NCI-H2227 (cell line): ENCODE measurements at regions not wholly inside any gene's neighbourhood (a gene's known extent, or its start where the extent isn't known, plus 50 kb on each side); places are given as distances from the start of the nearest gene placed in this dataset.
"Not testable (repeated sequence)": the region's sequence is repeated elsewhere in the genome, so short reads cannot be mapped to it uniquely, and the experiment has no call there.

ENCODE experiments used
- DNase-seq: peaks from one replicate; lab custom pipeline; 2025; ENCODE audit not compliant: unreplicated experiment; lab: John Stamatoyannopoulos, UW

GRCh38 chr7:138214926-138215325 is 138.7 kb downstream of the AKR1D1 start:
- no peak for DNase-seq

- DNase-seq: not testable (repeated sequence)
Observed at GRCh38 chr7:138220321-138220720, 144.1 kb downstream of the AKR1D1 start.

- not testable (repeated sequence) for DNase-seq
Observed at GRCh38 chr7:138221388-138221787, 145.1 kb downstream of the AKR1D1 start.

- DNase-seq: no peak
Observed at GRCh38 chr7:138223402-138223879, 147.2 kb downstream of the AKR1D1 start.

GRCh38 chr7:138226001-138226476 is 149.8 kb downstream of the AKR1D1 start:
- DNase-seq: no peak

GRCh38 chr7:138226745-138227279 is 150.6 kb downstream of the AKR1D1 start:
- no peak for DNase-seq

GRCh38 chr7:138228119-138228518 is 151.9 kb downstream of the AKR1D1 start:
- DNase-seq: no peak

GRCh38 chr7:138228769-138229168 is 152.5 kb downstream of the AKR1D1 start:
- DNase-seq: no peak

GRCh38 chr7:138233189-138233588 is 156.9 kb downstream of the AKR1D1 start:
- no peak for DNase-seq

- no peak for DNase-seq
Observed at GRCh38 chr7:138235207-138235606, 158.9 kb downstream of the AKR1D1 start.

GRCh38 chr7:138237995-138238394 is 161.7 kb downstream of the AKR1D1 start:
- no peak for DNase-seq

GRCh38 chr7:138238734-138239659 is 162.7 kb downstream of the AKR1D1 start:
- no peak for DNase-seq

GRCh38 chr7:138243430-138243829 is 167.2 kb downstream of the AKR1D1 start:
- peak; percentile 87 for DNase-seq

- no peak for DNase-seq
Observed at GRCh38 chr7:138243836-138244235, 167.6 kb downstream of the AKR1D1 start.

GRCh38 chr7:138244606-138245005 is 168.3 kb downstream of the AKR1D1 start:
- DNase-seq: no peak

GRCh38 chr7:138245216-138245615 is 169.0 kb downstream of the AKR1D1 start:
- DNase-seq: no peak

GRCh38 chr7:138245682-138246081 is 169.4 kb downstream of the AKR1D1 start:
- DNase-seq: no peak

GRCh38 chr7:138246428-138246827 is 170.2 kb downstream of the AKR1D1 start:
- DNase-seq: no peak

GRCh38 chr7:138247081-138247480 is 170.8 kb downstream of the AKR1D1 start:
- no peak for DNase-seq

- no peak for DNase-seq
Observed at GRCh38 chr7:138247568-138248333, 171.5 kb downstream of the AKR1D1 start.

- no peak for DNase-seq
Observed at GRCh38 chr7:138248609-138249008, 172.3 kb downstream of the AKR1D1 start.
